GM23338 (cell line): ENCODE measurements at regions not wholly inside any gene's neighbourhood (a gene's known extent, or its start where the extent isn't known, plus 50 kb on each side); places are given as distances from the start of the nearest gene placed in this dataset.

Experiments used
- CREB1 ChIP-seq: fragments of 250-450 bp; sonication (Bioruptor Pico); IDR thresholded peaks from 2 replicates; pipeline ENCODE4 v1.5.0; 2020; ENCODE audit warnings: low read depth, mild to moderate bottlenecking, moderate library complexity
- CTCF ChIP-seq, 2 experiments: fragments of 200-600 bp in 1 of 2; sonication (generic) in 1 of 2; conservative IDR thresholded peaks; 2 replicates each; pipeline versions ENCODE4 v1.5.1 to v1.6.1; 2016 to 2017; ENCODE audit warnings: antibody characterized with exemption in 2 of 2, low read depth in 2 of 2, mild to moderate bottlenecking in 2 of 2, moderate library complexity in 1 of 2
- ETS1 ChIP-seq: IDR thresholded peaks from 2 replicates; pipeline ENCODE4 v1.6.1; 2016; ENCODE audit warnings: antibody characterized with exemption
- EZH2 ChIP-seq: fragments of 200-600 bp; sonication (generic); IDR thresholded peaks from one replicate; pipeline ENCODE4 v1.8.0; 2017; ENCODE audit warnings: antibody characterized with exemption, mild to moderate bottlenecking, low read depth; ENCODE audit not compliant: unreplicated experiment
- EZH2phosphoT487 ChIP-seq: fragments of 200-600 bp; sonication (generic); IDR thresholded peaks from one replicate; pipeline ENCODE4 v1.8.1; 2018; ENCODE audit warnings: antibody characterized with exemption; ENCODE audit not compliant: unreplicated experiment
- JUNB ChIP-seq: IDR thresholded peaks from one replicate; pipeline ENCODE4 v1.6.1; 2016; ENCODE audit warnings: antibody characterized with exemption; ENCODE audit not compliant: unreplicated experiment
- NANOG ChIP-seq: IDR thresholded peaks from 2 replicates; pipeline ENCODE4 v1.6.1; 2016; ENCODE audit warnings: antibody characterized with exemption, borderline replicate concordance
- POLR2AphosphoS5 ChIP-seq: IDR thresholded peaks from 2 replicates; pipeline ENCODE4 v1.6.1; 2016; ENCODE audit warnings: antibody characterized with exemption, low read depth
- REST ChIP-seq: IDR thresholded peaks from one replicate; pipeline ENCODE4 v1.6.1; 2018; ENCODE audit warnings: antibody characterized with exemption; ENCODE audit not compliant: unreplicated experiment
- STAT1 ChIP-seq: IDR thresholded peaks from one replicate; pipeline ENCODE4 v1.6.1; 2016; ENCODE audit warnings: antibody characterized with exemption; ENCODE audit not compliant: unreplicated experiment
- ZNF114 ChIP-seq: fragments of 250-450 bp; sonication (Bioruptor Pico); IDR thresholded peaks from 2 replicates; pipeline ENCODE4 v1.5.0; 2020; ENCODE audit warnings: mild to moderate bottlenecking, moderate library complexity
- ZNF331 ChIP-seq: fragments of 250-450 bp; sonication (Bioruptor Pico); IDR thresholded peaks from 2 replicates; pipeline ENCODE4 v1.5.0; 2020; ENCODE audit warnings: low read depth, mild to moderate bottlenecking, moderate library complexity
- ZNF462 ChIP-seq: fragments of 250-450 bp; sonication (Bioruptor Pico); IDR thresholded peaks from 2 replicates; pipeline ENCODE4 v1.5.0; 2020; ENCODE audit warnings: mild to moderate bottlenecking, moderate library complexity

GRCh38 chr3:6785726-6786125 lies 75.2 kb upstream of the GRM7 start:
- TF ChIP-seq CTCF (conservative IDR thresholded peaks at IDR 0.05; ENCODE audit: low read depth in 2 of 2) (no peak), CREB1 (CRISPR knock-in tag) (no peak), POLR2AphosphoS5 (no peak), EZH2phosphoT487 (no peak), EZH2 (no peak), REST (no peak), ZNF114 (no peak), ZNF462 (no peak), JUNB (no peak), NANOG (no peak), ETS1 (no peak), ZNF331 (CRISPR knock-in tag) (no peak), STAT1 (no peak)
